Liver (tissue), 8 donors: ENCODE measurements at regions not wholly inside any gene's neighbourhood (a gene's known extent, or its start where the extent isn't known, plus 50 kb on each side); places are given as distances from the start of the nearest gene placed in this dataset.

Experiments used
- DNase-seq: peaks from one replicate; pipeline ENCODE4 v3.0.0-alpha.2; 2017; ENCODE audit warnings: low spot score
- H3K27ac ChIP-seq, 2 donors: one replicate each; pipeline ENCODE4 v1.7.0; 2013; ENCODE audit warnings: inconsistent platforms in 2 of 2, low read length in 2 of 2, control low read depth in 1 of 2, low read depth in 1 of 2, mild to moderate bottlenecking in 1 of 2
- H3K27me3 ChIP-seq, 4 donors: one replicate each; pipeline versions ENCODE4 v1.6.1 to v1.7.0; 2013; ENCODE audit warnings: low read length in 3 of 4, inconsistent platforms in 1 of 4, mild to moderate bottlenecking in 1 of 4, moderate library complexity in 1 of 4; ENCODE audit not compliant: control insufficient read depth in 4 of 4, insufficient read depth in 4 of 4
- H3K36me3 ChIP-seq, 4 donors: one replicate each; pipeline versions ENCODE4 v1.6.1 to v1.7.0; 2013; ENCODE audit warnings: low read length in 3 of 4, mild to moderate bottlenecking in 3 of 4, low read depth in 1 of 4, moderate library complexity in 1 of 4; ENCODE audit not compliant: control insufficient read depth in 4 of 4, insufficient read depth in 3 of 4
- H3K4me1 ChIP-seq, 4 donors: one replicate each; pipeline versions ENCODE4 v1.6.1 to v1.7.0; 2013; ENCODE audit warnings: low read length in 3 of 4, mild to moderate bottlenecking in 3 of 4, moderate library complexity in 1 of 4; ENCODE audit not compliant: control insufficient read depth in 4 of 4, insufficient read depth in 4 of 4
- H3K4me3 ChIP-seq, 3 donors: one replicate each; pipeline versions ENCODE4 v1.6.1 to v1.7.0; 2013; ENCODE audit warnings: low read length in 3 of 3, control low read depth in 1 of 3, low read depth in 1 of 3, mild to moderate bottlenecking in 1 of 3
- H3K9ac ChIP-seq, 2 donors: one replicate each; pipeline ENCODE4 v1.7.0; 2013; ENCODE audit warnings: low read length in 2 of 2, mild to moderate bottlenecking in 2 of 2, moderate library complexity in 2 of 2, control low read depth in 1 of 2, low read depth in 1 of 2
- H3K9me3 ChIP-seq, 4 donors: one replicate each; pipeline versions ENCODE4 v1.6.1 to v1.7.0; 2013; ENCODE audit warnings: low read length in 3 of 4; ENCODE audit not compliant: control insufficient read depth in 4 of 4
- CTCF ChIP-seq: fragments of 150-350 bp; IDR thresholded peaks from 2 replicates; pipeline ENCODE4 v1.5.1; 2017; ENCODE audit warnings: improper control_type of control experiment, low read depth, low read length; ENCODE audit not compliant: missing input control
- EGR1 ChIP-seq, 2 donors: IDR thresholded peaks; 2 replicates each; pipeline ENCODE4 v1.6.1; 2016 to 2018; ENCODE audit warnings: antibody characterized with exemption in 2 of 2, low read depth in 2 of 2
- FOXA1 ChIP-seq: IDR thresholded peaks from 2 replicates; pipeline ENCODE4 v1.6.1; 2016; ENCODE audit warnings: antibody characterized with exemption
- FOXA2 ChIP-seq: IDR thresholded peaks from 2 replicates; pipeline ENCODE4 v1.6.1; 2016; ENCODE audit warnings: antibody characterized with exemption
- HNF4A ChIP-seq, 2 donors: conservative IDR thresholded peaks; 2 replicates each; pipeline ENCODE4 v1.6.1; 2016; ENCODE audit warnings: antibody characterized with exemption in 2 of 2, mild to moderate bottlenecking in 2 of 2
- HNF4G ChIP-seq: IDR thresholded peaks from 2 replicates; pipeline ENCODE4 v1.6.1; 2016; ENCODE audit warnings: antibody characterized with exemption
- NR2F2 ChIP-seq: IDR thresholded peaks from 2 replicates; pipeline ENCODE4 v1.6.1; 2016; ENCODE audit warnings: antibody characterized with exemption
- RAD21 ChIP-seq, 2 donors: IDR thresholded peaks; 2 replicates each; pipeline ENCODE4 v1.6.1; 2016; ENCODE audit warnings: antibody characterized with exemption in 2 of 2, mild to moderate bottlenecking in 2 of 2
- RXRA ChIP-seq, 2 donors: IDR thresholded peaks; 2 replicates each; pipeline ENCODE4 v1.6.1; 2017 to 2018; ENCODE audit warnings: antibody characterized with exemption in 2 of 2, mild to moderate bottlenecking in 1 of 2
- SP1 ChIP-seq: IDR thresholded peaks from 2 replicates; pipeline ENCODE4 v1.6.1; 2018; ENCODE audit warnings: antibody characterized with exemption, mild to moderate bottlenecking
- YY1 ChIP-seq: IDR thresholded peaks from 2 replicates; pipeline ENCODE4 v1.6.1; 2016; ENCODE audit warnings: antibody characterized with exemption, mild to moderate bottlenecking
- WGBS: extraction: QIAGEN DNeasy Blood & Tissue Kit; methylation state at CpG from one replicate; pipeline ENCODE4 v1.1.7; 2013; 5-methylcytosine and 5-hydroxymethylcytosine counted together
- TF ChIP-seq, protein P1 (sequence below): IDR thresholded peaks from 2 replicates; pipeline ENCODE4 v1.6.1; 2016; ENCODE audit warnings: antibody characterized with exemption
- TF ChIP-seq, protein P2 (sequence below): IDR thresholded peaks from 2 replicates; pipeline ENCODE4 v1.6.1; 2016; ENCODE audit warnings: antibody characterized with exemption
- TF ChIP-seq, protein P3 (sequence below): IDR thresholded peaks from 2 replicates; pipeline ENCODE4 v1.6.1; 2016; ENCODE audit warnings: antibody characterized with exemption
- donor health status: healthy.
- donor health status: healthy.
- donor health status: healthy.
- donor health status: healthy.
- donor health status: healthy.

GRCh38 chr1:170366980-170367379, 165.0 kb upstream of the GORAB start (continued):
- TF ChIP-seq, protein P1, sequence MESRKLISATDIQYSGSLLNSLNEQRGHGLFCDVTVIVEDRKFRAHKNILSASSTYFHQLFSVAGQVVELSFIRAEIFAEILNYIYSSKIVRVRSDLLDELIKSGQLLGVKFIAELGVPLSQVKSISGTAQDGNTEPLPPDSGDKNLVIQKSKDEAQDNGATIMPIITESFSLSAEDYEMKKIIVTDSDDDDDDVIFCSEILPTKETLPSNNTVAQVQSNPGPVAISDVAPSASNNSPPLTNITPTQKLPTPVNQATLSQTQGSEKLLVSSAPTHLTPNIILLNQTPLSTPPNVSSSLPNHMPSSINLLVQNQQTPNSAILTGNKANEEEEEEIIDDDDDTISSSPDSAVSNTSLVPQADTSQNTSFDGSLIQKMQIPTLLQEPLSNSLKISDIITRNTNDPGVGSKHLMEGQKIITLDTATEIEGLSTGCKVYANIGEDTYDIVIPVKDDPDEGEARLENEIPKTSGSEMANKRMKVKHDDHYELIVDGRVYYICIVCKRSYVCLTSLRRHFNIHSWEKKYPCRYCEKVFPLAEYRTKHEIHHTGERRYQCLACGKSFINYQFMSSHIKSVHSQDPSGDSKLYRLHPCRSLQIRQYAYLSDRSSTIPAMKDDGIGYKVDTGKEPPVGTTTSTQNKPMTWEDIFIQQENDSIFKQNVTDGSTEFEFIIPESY: no peak
- TF ChIP-seq RAD21 (IDR thresholded peaks at IDR 0.05): no peak
- no peak for TF ChIP-seq YY1

DNA sequence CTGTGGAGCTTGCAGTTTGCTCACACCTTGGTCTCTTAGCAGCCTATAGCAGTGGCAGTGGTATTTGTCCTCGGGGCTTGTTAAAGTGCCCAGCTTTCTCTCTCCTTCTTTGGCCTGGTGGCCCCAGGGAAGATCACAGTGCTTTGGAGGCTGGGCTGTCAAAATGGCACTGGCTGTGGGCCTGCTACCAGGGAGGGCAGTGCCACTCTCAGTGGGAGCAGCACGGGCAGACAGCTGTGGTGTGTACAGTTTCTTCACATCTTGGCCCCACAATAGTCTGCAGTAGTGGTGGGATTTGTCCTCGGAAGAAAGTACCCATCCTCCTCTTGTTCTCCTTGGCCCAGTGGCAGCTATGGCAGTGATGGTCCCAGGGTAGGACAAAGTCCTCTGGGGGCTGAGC, 164.4 kb upstream of the GORAB start:
- no peak overlapping the region for H3K9ac ChIP-seq
- WGBS: 76% methylated on average over 3 of the region's 3 CpGs

DNA sequence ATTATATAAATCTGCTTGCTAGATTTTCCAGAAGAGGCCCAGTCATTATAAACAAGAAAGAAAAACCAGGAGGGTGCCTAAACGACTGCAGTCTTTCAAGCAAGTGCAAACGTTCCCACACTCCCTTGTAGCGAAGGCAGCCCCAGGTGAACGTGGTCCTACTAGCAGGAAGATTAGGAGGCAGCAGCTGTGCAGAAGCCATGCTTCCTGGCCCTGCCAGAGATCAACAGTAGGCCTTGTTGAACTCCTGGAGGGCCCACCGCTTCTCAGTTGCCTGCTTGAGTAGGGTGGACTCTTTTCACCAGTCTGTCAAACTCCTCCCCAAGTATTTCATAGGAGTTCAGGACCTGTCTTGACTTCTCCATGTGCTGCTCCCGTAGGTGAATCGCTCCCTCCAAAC, 163.0 kb upstream of the GORAB start:
- Histone ChIP-seq H3K9me3 (peaks cover 0 to 5% (median under 1%) of the 10 kb centered on the region in 4 donors), H3K9ac (no peak overlapping the region), H3K36me3 (no peaks in the 10 kb centered on the region), H3K4me1 (no peaks in the 10 kb centered on the region), H3K27me3 (no peaks in the 10 kb centered on the region), H3K4me3 (no peak overlapping the region), H3K27ac (no peak overlapping the region)
- no peak for TF ChIP-seq HNF4A (conservative IDR thresholded peaks at IDR 0.05)
- WGBS: 68% methylated on average over 7 of the region's 7 CpGs
- no peak for DNase-seq

More for the DNA sequence above, 164.4 kb upstream of the GORAB start:
- Histone ChIP-seq H3K27me3 (no peaks in the 10 kb centered on the region), H3K4me3 (no peak overlapping the region), H3K9me3 (peaks cover 0 to 7% (median under 1%) of the 10 kb centered on the region in 4 donors), H3K4me1 (no peaks in the 10 kb centered on the region), H3K36me3 (no peaks in the 10 kb centered on the region), H3K27ac (no peak overlapping the region)
- no peak for DNase-seq
- no peak for TF ChIP-seq FOXA2
- TF ChIP-seq, protein P2, sequence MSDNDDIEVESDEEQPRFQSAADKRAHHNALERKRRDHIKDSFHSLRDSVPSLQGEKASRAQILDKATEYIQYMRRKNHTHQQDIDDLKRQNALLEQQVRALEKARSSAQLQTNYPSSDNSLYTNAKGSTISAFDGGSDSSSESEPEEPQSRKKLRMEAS: no peak
- TF ChIP-seq, protein P3, sequence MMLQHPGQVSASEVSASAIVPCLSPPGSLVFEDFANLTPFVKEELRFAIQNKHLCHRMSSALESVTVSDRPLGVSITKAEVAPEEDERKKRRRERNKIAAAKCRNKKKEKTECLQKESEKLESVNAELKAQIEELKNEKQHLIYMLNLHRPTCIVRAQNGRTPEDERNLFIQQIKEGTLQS: no peak
- no peak for TF ChIP-seq RAD21 (IDR thresholded peaks at IDR 0.05)
- no peak for TF ChIP-seq YY1
- no peak for TF ChIP-seq SP1
- TF ChIP-seq RXRA (IDR thresholded peaks at IDR 0.05): no peak
- TF ChIP-seq CTCF: no peak
- no peak for TF ChIP-seq EGR1 (IDR thresholded peaks at IDR 0.05; ENCODE audit: low read depth in 2 of 2)
- TF ChIP-seq NR2F2: no peak
- TF ChIP-seq, protein P1: no peak
- TF ChIP-seq HNF4G: no peak
- TF ChIP-seq FOXA1: no peak
